ENCODE measurements at regions not wholly inside any gene's neighbourhood (a gene's known extent, or its start where the extent isn't known, plus 50 kb on each side); places are given as distances from the start of the nearest gene placed in this dataset.

DNA sequence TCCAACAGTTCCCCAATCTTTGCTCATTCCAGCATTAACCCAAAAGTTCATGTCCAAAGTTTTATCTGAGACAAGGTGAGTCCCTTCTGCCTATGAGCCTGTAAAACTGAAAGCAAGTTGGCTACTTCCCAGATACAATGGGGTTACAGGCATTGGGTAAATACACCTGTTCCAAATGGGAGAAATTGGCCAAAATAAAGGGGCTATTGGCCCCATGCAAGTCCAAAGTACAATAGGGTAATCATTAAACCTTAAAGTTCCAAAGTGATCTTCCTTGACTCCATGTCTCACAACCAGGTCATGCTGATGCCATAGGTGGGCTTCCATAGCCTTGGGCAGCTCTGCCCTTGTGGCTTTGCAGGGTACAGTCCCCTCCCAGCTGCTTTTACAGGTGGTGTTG, 511.7 kb upstream of the KLHL4 start:
- TF ChIP-seq, protein P1, sequence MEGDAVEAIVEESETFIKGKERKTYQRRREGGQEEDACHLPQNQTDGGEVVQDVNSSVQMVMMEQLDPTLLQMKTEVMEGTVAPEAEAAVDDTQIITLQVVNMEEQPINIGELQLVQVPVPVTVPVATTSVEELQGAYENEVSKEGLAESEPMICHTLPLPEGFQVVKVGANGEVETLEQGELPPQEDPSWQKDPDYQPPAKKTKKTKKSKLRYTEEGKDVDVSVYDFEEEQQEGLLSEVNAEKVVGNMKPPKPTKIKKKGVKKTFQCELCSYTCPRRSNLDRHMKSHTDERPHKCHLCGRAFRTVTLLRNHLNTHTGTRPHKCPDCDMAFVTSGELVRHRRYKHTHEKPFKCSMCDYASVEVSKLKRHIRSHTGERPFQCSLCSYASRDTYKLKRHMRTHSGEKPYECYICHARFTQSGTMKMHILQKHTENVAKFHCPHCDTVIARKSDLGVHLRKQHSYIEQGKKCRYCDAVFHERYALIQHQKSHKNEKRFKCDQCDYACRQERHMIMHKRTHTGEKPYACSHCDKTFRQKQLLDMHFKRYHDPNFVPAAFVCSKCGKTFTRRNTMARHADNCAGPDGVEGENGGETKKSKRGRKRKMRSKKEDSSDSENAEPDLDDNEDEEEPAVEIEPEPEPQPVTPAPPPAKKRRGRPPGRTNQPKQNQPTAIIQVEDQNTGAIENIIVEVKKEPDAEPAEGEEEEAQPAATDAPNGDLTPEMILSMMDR (CRISPR knock-in tag; IDR thresholded peaks at IDR 0.05), result no peak
- TF ChIP-seq, protein P2, sequence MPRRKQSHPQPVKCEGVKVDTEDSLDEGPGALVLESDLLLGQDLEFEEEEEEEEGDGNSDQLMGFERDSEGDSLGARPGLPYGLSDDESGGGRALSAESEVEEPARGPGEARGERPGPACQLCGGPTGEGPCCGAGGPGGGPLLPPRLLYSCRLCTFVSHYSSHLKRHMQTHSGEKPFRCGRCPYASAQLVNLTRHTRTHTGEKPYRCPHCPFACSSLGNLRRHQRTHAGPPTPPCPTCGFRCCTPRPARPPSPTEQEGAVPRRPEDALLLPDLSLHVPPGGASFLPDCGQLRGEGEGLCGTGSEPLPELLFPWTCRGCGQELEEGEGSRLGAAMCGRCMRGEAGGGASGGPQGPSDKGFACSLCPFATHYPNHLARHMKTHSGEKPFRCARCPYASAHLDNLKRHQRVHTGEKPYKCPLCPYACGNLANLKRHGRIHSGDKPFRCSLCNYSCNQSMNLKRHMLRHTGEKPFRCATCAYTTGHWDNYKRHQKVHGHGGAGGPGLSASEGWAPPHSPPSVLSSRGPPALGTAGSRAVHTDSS (CRISPR knock-in tag; conservative IDR thresholded peaks at IDR 0.05), result no peak
- TF ChIP-seq, protein P3, sequence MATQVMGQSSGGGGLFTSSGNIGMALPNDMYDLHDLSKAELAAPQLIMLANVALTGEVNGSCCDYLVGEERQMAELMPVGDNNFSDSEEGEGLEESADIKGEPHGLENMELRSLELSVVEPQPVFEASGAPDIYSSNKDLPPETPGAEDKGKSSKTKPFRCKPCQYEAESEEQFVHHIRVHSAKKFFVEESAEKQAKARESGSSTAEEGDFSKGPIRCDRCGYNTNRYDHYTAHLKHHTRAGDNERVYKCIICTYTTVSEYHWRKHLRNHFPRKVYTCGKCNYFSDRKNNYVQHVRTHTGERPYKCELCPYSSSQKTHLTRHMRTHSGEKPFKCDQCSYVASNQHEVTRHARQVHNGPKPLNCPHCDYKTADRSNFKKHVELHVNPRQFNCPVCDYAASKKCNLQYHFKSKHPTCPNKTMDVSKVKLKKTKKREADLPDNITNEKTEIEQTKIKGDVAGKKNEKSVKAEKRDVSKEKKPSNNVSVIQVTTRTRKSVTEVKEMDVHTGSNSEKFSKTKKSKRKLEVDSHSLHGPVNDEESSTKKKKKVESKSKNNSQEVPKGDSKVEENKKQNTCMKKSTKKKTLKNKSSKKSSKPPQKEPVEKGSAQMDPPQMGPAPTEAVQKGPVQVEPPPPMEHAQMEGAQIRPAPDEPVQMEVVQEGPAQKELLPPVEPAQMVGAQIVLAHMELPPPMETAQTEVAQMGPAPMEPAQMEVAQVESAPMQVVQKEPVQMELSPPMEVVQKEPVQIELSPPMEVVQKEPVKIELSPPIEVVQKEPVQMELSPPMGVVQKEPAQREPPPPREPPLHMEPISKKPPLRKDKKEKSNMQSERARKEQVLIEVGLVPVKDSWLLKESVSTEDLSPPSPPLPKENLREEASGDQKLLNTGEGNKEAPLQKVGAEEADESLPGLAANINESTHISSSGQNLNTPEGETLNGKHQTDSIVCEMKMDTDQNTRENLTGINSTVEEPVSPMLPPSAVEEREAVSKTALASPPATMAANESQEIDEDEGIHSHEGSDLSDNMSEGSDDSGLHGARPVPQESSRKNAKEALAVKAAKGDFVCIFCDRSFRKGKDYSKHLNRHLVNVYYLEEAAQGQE (IDR thresholded peaks at IDR 0.05; ENCODE audit: borderline replicate concordance in 1 of 2, low read depth in 1 of 2, low read length in 2 of 2), result no peak
- TF ChIP-seq, protein P4, sequence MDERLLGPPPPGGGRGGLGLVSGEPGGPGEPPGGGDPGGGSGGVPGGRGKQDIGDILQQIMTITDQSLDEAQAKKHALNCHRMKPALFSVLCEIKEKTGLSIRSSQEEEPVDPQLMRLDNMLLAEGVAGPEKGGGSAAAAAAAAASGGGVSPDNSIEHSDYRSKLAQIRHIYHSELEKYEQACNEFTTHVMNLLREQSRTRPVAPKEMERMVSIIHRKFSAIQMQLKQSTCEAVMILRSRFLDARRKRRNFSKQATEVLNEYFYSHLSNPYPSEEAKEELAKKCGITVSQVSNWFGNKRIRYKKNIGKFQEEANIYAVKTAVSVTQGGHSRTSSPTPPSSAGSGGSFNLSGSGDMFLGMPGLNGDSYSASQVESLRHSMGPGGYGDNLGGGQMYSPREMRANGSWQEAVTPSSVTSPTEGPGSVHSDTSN (CRISPR knock-in tag; IDR thresholded peaks at IDR 0.05), result no peak

Measured in HepG2 (cell line).